D341Med (cell line): ENCODE measurements at regions not wholly inside any gene's neighbourhood (a gene's known extent, or its start where the extent isn't known, plus 50 kb on each side); places are given as distances from the start of the nearest gene placed in this dataset.

Experiments used
- DNase-seq: peaks from one replicate; pipeline ENCODE4 v3.0.0; 2012; ENCODE audit warnings: low spot score

DNA sequence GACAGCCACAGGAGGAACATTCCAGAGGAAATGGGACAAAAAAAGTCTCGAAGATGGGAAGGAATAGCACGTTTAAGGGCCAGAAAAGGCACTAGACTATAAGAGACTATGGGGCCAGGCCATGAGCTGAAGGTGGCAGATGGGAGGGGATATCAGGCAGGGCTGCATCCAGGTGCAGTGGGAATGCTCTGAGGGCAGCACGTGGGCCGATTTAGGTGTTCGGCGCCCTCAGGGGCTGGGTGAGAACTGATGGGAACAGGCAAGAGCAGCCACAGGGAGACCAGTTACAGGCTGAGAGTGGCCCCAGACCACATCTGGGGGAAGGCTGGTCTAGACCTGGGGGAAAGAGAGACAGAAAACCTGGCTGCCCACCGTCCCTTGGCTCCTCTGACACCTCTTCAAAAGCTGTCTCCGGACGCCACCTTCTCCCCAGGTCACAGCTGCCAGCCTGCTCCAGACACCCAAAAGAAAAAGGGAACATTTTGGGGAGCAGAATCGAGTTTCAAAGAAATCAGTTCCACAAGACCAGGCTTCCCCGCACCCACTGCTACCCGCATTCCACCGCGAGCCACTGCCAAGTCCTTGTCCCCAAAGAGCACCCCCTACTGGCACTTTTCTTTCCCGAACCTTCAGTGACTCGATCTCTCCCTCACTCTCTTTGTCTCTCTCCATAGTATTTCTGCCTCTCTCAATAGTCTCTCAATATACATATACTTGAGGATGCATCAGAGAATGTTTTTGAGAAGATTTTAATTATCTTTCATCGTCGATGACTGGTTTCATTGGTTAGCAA, 190.1 kb upstream of the AGAP1 start:
- DNase-seq = no peak

DNA sequence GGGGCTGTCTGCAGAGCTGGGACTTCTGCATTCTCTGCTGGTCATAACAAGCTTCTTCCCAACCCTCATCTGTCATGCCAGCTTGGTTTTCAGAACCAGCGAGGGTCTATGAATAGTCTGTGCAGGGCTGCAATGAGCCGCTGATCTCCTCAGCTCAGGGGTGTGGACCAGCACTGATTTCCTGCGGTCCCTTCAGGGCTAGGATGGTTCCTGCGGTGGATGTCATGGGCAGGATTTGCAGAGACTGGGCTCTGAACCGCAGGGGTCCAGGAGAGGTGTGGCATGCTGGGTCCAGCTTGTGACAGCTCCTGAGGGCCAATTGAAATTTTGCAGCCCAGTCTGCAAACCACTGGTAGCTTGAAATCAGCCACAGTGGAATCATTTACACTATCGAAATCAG, 188.2 kb upstream of the AGAP1 start:
- no peak for DNase-seq

DNA sequence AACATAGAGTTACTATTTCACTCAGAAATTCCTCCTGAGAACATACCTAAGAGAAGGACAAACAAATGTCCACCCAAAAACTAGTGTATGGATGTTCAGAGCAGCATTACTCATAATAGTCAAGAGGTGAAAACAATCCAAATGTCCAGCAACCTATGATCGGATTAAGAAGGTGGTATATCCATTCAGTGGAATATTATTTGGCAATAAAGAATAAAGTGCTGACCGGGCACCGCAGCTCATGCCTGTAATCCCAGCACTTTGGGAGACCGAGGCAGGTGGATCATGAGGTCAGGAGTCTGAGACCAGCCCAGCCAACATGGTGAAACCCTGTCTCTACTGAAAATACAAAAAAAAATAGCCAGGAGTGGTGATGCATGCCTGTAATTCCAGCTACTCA, 182.8 kb upstream of the AGAP1 start:
- DNase-seq = no peak

DNA sequence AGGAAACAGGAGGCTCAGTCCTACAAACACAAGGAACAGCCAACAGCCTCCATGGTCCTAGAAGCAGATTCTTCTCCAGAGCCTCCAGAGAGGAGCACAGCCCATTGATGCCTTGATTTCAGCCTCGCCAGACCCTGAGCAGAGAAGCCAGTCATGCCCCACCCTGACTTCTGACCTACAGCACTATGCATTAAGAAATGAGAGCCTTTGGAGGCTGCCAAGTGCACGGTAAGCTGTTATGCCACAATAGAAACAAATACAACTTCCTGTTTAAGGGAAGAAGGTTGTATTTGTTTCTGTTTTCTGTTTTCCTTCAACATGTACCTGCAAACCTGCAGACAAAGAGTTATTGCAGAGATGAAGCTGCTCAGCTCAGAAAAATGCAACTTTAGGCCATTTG, 181.3 kb upstream of the AGAP1 start:
- no peak for DNase-seq

DNA sequence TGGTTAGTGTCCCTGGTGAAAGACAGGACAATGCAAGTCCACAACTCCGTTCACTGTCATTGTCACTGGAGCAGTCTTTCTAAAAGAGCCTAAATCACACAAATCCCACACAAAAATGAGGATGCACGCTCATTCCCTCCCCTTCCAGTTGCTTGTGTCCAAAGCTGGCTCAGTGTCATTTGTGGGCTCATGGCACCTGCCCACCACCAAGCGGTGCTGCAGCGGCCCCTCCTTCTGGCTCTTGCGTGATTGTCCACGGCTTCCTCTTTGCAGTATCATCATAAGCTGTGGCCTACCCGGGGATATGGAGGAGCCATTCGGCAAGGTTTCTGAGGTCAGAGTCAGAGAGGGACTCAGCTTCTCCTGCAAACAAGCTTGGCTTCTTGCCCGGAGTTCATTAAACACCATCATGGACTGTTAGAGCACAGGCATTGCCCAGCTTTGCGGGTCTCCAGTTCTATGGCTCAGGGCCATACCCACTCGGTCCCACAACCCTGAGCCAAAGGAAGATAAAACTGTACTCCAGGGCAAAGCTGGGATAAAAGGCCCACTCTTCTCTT, 179.4 kb upstream of the AGAP1 start:
- no peak for DNase-seq

DNA sequence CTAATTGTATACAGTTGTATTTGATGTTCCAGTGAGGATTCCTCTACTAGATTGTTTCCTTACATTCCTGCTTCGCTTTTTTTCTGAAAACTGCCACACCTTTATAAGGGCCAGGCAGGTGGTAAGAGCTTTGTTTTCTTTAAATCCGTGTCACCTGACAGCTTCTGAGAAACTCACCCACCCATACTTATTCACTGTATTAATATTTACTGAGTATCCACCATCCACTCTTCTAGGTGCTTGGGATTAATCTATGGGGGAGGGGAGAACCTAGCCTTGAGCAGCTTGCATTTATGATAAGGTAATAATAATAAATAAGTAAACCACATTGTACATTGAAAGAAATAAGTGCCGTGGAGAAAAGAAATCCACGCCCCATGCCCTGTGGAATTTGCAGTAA, 174.7 kb upstream of the AGAP1 start:
- DNase-seq = no peak

DNA sequence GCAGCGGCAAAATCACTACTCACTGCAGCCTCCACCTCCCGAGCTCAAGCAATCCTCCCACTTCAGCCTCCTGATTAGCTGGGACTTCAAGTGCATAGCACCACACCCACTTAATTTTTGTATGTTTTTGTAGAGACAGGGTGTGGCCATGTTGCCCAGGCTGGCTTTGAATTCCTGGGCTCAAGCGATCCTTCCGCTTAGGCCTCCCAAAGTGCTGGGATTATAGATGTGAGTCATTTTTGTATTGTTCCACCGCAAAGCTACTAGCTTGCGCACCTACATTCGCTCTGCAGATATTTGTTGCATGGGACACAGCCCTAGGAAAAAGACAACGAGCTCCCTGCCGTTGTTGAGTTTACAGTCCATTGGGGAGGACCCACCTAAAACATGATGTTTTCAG, 173.5 kb upstream of the AGAP1 start:
- DNase-seq = no peak

DNA sequence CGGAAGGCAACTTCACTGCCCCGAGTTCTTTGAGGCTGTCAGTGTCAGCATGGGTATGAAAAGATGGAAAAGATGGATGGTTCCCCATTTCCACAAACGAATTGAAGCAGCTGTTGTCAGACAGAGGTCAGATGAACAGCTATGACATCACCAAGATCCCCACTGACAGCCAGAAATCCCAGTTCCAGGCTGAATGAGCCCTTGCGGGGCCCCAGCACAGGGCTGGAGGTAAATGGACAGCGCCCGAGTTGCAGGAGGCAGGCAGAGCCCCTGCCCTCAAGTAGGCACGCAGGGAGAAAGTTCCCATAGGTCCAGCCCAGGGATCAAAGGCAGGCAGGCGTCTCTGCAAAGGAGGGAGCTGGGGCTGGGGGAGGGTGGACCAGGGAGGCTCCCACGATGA, 169.5 kb upstream of the AGAP1 start:
- no peak for DNase-seq

DNA sequence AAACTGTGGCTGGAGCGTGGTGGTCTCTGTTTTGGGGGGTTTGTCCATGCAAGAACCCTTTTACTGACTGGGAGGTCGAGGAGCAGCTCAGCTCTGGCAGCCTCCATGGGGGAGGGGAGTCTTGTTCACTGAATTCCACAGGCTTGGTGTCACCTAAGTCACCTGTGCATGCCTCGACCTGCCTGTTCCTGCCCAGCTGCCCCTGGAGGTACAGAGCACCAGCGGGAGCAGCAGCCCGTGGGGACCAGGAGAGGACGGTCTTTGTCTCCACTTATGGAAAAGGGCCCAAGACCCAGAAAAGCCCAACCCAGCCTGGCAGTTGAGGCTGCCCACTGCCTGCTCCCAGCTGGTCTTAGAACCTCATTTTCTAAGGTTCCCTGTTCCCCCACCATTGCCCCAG, 168.7 kb upstream of the AGAP1 start:
- DNase-seq = no peak

DNA sequence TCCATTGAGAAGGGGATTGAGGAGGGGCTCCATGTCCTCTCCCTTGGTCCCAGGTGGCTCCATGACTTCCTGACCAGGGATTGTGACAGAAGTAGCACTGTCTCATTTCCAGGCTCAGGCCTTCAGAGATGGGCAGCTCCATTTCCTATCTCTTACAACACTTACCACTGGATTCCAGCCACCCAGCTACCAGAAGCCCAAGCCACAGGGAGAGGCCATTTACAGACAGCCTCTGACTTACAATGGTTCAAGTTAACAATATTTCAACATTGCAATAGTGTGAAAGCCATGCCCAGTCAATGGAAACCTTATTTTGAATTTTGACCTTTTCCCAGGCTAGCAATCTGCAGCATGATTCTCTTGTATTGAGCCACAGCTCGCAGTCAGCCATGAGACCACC, 164.9 kb upstream of the AGAP1 start:
- no peak for DNase-seq

DNA sequence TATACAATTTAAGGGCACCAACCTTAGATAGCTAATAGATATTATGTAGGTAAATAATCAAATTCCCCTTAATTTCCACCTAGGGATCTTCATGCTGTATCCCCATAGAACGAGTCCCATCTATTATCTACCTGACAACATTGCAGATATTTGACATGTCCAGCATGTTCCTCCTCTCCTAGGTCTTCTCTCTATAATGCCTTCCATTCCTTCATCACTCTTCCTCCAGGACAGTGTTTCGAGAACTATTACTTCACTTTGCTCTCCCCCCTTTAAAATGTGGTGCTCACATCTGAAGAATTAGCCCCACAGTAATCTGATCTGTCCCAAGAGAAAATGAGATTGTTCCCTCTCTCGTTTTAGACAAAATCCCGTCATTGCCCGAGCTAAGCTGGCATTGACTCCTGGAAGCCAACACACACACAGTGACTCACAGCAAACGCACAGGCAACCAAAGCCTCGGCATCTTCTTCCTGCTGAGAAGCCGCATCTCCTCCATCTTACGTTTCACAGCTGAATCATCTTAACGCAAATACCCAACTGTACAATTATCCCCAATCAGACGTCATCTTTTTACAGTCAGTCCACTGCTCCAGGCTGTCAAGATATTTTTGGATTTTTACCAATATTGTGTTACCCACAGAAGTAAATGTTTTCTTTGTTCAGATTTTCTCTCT, 162.9 kb upstream of the AGAP1 start:
- DNase-seq = no peak

DNA sequence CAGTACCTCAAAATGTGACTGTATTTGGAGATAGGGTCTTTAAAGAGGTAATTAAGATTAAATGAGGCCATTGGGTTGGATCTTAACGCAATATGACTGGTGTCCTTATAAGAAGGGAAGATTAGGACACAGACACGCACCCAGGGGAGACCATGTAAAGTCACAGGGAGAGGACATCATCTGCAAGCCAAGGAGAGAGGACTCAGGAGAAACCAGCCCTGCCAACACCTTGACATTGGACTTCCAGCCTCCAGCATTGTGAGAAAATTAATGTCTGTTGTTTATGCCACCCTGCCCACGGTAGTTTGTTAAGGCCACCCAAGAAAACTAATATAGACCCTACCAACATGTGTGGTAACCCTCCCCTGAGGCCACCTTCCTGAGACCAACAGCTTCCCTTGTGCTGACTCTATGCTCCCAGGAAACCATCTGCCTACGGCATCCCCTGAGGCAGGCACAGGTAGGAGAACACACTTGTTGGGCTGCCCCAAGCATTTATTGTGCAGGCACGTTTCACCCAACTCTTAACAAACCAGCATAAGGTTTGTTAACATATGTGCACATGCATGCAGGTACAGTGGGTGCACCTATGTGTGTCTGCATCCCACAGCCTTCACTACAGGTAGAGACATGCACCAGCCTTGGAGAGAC, 161.5 kb upstream of the AGAP1 start:
- no peak for DNase-seq

DNA sequence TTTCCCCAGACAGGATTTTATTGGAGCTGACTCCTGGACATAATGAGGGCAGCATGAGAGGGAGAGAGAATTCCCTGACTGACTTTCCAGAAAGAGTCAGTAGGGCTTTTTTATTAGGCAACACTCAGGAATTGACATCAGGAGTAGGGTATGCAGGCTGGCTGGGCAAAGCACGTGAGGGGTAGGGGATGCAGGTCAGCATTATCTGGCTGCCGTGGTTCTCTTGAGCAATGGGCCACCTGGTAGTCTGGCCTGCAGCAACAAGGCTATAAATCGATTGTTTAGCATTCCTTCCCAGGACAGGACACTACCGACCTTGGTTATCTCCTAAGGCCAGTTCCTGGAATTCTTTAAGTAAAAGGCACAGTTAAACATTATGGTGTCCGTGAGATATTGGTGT, 160.8 kb upstream of the AGAP1 start:
- no peak for DNase-seq

DNA sequence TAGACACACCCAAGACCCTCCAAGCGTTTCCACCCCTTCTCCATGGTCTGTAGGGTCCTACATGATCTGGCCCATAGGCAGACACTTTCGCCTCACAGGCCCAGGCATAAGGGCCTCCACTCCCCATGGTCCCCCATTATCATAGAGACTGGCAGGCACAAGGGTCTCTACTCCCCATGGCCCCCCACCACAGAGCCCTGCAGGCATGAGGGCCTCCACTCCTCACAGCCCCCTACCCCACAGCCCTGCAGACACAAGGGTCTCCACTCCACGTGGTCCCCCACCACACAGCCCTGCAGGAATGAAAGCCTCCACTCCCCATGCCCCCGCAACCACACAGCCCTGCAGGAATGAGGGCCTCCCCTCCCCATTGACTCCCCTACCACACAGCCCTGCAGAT, 159.7 kb upstream of the AGAP1 start:
- DNase-seq = no peak

DNA sequence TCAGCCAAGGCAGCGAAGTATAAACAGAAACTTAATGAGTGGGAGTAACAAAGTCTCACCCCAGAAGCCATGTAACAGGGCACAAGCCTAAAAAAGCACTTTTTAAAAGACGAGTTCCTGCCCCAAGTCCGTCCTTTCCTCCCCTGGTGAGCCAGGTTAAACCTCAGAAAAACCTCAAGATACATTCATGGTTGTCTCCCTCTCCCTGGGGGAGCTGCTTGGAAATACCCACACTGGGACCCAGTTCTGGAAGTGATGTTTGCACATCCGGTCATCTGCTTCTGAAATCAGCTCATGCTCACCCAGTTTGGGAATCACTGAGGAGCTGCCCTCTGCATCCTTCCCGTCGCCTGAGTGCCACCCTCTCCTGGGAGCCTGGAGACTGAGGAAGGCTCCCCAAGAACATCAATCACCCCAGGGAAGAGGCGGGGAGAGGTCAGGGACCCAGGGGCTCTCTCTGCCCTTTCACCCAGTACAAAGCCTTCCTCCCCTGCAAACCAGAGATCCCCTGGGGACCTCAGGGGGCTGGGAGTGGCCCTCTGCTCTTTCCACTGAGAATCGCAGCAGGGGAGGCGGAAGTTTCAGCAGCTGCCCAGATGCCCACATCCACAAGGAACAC, 150.6 kb upstream of the AGAP1 start:
- DNase-seq = no peak

DNA sequence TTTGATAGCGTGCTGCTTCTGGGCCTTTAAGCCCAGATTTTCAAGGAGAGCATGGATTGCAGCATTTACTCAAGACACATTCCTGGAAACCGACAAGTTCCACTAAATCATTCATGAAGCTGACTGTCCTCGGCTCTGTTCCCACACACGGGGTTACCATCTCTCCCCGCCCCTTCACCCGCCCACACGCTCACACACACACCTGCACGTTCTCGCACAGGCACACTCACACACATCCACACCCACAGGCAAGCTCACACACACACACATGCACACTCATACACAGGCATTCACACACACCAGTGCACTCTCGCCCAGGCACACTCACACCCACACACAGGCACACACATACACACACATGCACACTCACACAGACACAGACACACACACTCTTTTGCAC, 150.0 kb upstream of the AGAP1 start:
- DNase-seq = no peak

DNA sequence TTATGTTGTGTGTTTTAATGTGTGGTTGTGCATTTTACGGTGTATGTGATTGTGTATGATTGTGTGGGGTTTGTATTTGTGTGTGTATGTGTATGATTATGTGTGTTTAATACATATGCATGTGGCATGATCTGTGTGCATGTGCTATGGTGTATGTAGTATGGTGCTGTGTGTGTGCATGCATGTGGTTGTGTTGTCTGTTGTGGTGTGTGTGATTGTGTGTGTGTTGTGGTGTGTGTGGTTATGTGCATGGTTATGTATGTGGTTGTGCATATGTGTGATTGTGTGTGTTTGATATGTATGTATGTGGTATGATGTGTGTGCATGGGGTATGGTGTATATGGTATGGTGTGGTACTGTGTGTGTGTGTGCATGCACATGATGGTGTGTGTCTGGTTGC, 148.1 kb upstream of the AGAP1 start:
- no peak for DNase-seq

DNA sequence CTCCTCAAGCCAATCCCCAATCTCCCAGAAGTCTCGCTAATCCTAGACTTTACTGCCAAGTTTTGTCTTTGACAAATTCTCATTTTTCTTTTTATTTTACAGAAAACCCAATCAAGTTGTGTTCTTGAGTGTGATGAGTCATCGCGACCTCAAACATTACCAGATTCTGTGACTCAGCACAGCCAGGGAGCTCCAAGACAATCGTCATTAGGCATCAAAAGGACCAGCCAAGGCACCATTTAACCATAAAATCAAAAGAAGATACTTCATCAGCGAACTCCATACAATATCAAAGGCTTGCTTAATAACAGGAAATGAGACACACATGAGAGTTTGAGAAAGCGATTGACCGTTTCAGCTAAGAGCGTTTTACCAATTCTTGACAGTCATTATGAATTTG, 146.2 kb upstream of the AGAP1 start:
- DNase-seq = no peak

DNA sequence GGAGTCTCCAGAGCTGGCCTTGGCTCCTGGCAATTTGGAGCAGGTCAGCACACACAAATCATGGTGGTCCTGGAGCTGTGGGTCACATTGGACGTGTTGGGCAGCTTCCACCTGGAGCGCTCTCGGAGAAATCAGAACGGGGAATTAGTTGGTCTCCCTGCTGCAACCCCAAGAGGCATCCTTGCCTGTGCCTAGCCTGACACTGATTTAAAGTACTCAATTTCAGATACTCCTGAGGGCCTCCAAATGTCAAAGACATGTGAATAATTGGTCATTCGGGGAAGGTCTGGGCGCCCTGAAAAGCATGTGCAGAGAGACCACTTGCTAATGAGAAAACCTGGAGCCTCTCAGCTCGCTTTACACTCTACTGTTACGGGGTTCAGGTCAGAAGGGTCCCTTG, 145.5 kb upstream of the AGAP1 start:
- DNase-seq = no peak

DNA sequence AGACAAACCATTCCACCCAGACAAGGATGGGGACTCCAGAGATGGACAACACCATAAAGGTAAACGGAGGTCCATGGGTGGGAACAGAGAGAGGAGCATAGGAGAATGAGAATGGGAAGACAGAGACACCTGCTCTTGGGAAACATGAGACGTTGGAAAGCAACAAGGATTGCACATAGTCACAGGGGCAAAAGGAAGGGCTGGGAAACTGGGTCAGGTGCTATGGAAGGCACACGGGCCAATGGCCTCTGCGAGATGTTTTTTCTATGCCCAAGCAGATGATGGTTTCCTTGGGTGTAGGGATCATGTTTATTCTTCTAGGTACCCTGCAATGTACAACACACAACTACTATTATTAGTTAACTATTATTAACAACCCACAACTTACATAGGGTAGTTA, 143.6 kb upstream of the AGAP1 start:
- DNase-seq = no peak

DNA sequence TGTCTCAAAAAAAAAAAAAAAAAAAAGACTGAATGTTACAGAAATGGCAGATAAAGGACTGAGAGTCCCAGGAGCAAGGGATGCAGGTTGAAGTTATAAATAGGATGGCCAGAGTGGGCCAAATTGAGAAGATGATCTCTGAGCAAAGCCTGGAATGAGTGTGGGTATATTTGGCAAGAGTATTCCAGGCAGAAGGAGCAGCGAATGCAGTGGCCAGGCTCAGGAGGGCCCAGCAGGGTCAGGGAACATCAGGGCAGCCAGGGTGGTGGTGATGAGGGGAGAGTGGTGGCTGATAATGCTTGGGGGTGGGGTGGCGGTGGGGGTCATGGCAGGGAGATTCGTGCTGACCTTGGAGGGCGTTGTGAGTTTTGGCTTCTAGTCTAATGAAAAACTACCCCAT, 141.3 kb upstream of the AGAP1 start:
- no peak for DNase-seq

DNA sequence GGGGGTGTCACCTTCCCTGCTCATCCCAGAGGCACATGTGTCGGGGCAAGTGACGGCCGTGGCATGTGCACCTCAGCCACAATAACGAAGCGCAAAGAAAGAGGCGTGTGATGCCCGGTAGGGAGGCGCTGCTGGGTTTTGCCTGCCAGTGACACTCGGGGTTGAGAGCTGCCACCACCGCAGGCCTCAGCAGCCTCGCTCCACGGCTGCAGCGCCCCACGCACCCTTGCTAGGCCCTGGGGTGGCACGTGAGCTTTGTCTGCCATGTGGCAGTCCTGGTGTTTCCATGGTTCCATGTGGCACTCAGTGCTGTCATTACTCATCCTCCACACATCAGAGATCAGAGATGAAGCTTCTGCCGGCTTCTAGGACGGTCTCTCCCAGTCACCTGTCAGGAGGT, 136.0 kb upstream of the AGAP1 start:
- no peak for DNase-seq

DNA sequence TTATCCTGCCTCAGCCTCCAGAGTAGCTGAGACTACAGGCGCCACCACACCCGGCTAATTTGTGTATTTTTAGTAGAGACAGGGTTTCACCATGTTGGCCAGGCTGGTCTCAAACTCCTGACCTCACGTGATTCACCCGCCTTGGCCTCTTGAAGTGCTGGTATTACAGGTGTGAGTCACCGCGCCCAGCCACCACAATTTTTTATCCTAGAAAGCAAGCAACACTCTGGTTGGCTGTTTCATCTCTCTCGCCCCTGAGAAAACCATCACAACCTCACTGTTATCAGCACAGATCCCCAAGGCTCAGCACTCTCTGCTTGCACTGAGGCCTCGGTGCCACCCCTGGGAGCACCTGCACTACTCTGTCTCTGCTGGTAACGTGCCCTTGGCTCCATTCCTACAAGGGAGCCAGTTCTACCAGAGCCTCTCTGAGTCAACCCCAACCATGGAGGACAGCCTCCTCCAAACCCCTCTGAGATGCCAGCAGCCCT, 134.8 kb upstream of the AGAP1 start:
- DNase-seq = no peak
